HG03108 (cell line): ENCODE measurements at regions not wholly inside any gene's neighbourhood (a gene's known extent, or its start where the extent isn't known, plus 50 kb on each side); places are given as distances from the start of the nearest gene placed in this dataset.
"Not testable (repeated sequence)": the region's sequence is repeated elsewhere in the genome, so short reads cannot be mapped to it uniquely, and the experiment has no call there.

ENCODE experiments used
- ATAC-seq: cut with Tn5 transposase; IDR thresholded peaks from one replicate; pipeline ENCODE4 v1.9.1; 2021; ENCODE audit warnings: moderate library complexity; ENCODE audit not compliant: unreplicated experiment

- ATAC-seq: no peak
Observed at GRCh38 chr2:191476901-191477300, 201.0 kb upstream of the NABP1 start.

- ATAC-seq: no peak
Observed at GRCh38 chr2:191478799-191479679, 198.9 kb upstream of the NABP1 start.

GRCh38 chr2:191479680-191480023 is 198.3 kb upstream of the NABP1 start:
- peak; percentile 76 for ATAC-seq

- ATAC-seq: no peak
Observed at GRCh38 chr2:191481305-191482070, 196.4 kb upstream of the NABP1 start.

GRCh38 chr2:191483117-191483516 is 194.8 kb upstream of the NABP1 start:
- ATAC-seq: no peak

- no peak for ATAC-seq
Observed at GRCh38 chr2:191486584-191487320, 191.2 kb upstream of the NABP1 start.

- ATAC-seq: no peak
Observed at GRCh38 chr2:191488135-191488534, 189.8 kb upstream of the NABP1 start.

GRCh38 chr2:191489177-191489576 is 188.8 kb upstream of the NABP1 start:
- ATAC-seq: no peak

GRCh38 chr2:191496838-191497237 is 181.1 kb upstream of the NABP1 start:
- no peak for ATAC-seq

GRCh38 chr2:191497822-191498221 is 180.1 kb upstream of the NABP1 start:
- no peak for ATAC-seq

GRCh38 chr2:191499050-191499449 is 178.9 kb upstream of the NABP1 start:
- ATAC-seq: no peak

- no peak for ATAC-seq
Observed at GRCh38 chr2:191499874-191500565, 177.9 kb upstream of the NABP1 start.

GRCh38 chr2:191500566-191500883 is 177.4 kb upstream of the NABP1 start:
- no peak for ATAC-seq

- no peak for ATAC-seq
Observed at GRCh38 chr2:191500884-191501560, 176.9 kb upstream of the NABP1 start.

GRCh38 chr2:191501561-191502168 is 176.3 kb upstream of the NABP1 start:
- ATAC-seq: no peak

- ATAC-seq: no peak
Observed at GRCh38 chr2:191506515-191506914, 171.4 kb upstream of the NABP1 start.

GRCh38 chr2:191507252-191507853 is 170.6 kb upstream of the NABP1 start:
- ATAC-seq: not testable (repeated sequence)

- no peak for ATAC-seq
Observed at GRCh38 chr2:191508738-191509137, 169.2 kb upstream of the NABP1 start.

- no peak for ATAC-seq
Observed at GRCh38 chr2:191512216-191512835, 165.6 kb upstream of the NABP1 start.
